Stomach (tissue), 4 donors: ENCODE measurements at regions not wholly inside any gene's neighbourhood (a gene's known extent, or its start where the extent isn't known, plus 50 kb on each side); places are given as distances from the start of the nearest gene placed in this dataset.

ENCODE experiments used
- CTCF ChIP-seq, 7 experiments: fragments of 450-650 bp in 4 of 7; fragments of 200-600 bp in 3 of 7; sonication (generic) in 3 of 7; IDR thresholded peaks; one replicate each; pipeline ENCODE4 v1.5.1; 2016 to 2019; ENCODE audit warnings: antibody characterized with exemption in 7 of 7, control low read depth in 2 of 7, mild to moderate bottlenecking in 1 of 7
- EP300 ChIP-seq: sonication (generic); formaldehyde crosslinking; IDR thresholded peaks from one replicate; pipeline ENCODE4 v1.6.1; 2017; ENCODE audit warnings: antibody characterized with exemption
- POLR2A ChIP-seq, 4 donors: fragments of 450-650 bp; IDR thresholded peaks; one replicate each; pipeline ENCODE4 v1.6.1; 2016; ENCODE audit warnings: antibody characterized with exemption in 4 of 4, control low read depth in 2 of 4, mild to moderate bottlenecking in 1 of 4, moderate library complexity in 1 of 4

DNA sequence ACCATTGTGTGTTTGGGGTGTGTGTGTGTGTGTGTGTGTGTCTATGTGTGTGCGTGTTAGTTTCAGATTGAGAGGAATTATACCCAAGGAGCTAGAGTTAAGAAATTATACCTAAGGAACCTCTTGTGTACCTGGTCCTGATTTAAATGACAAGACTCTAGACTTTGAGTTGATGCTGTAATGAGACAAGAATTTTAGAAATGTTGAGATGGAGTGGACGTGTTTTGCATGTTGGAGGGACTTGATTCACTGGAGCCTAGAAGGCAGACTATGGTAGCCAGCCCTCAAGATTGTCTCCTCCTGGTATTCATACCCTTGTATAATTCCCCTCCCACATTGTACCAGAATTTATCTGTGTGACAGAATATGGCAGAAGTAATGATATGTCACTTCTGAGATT, 52.4 kb upstream of the HSPB3 start:
- TF ChIP-seq CTCF (IDR thresholded peaks at IDR 0.05) (no peak), POLR2A (IDR thresholded peaks at IDR 0.05) (no peak), EP300 (no peak)
